SK-N-SH treated with all-trans-retinoic acid at 6 μM for 48 hours (cell line): ENCODE measurements at regions not wholly inside any gene's neighbourhood (a gene's known extent, or its start where the extent isn't known, plus 50 kb on each side); places are given as distances from the start of the nearest gene placed in this dataset.

Experiments
- ARNTL ChIP-seq: fragments of 450-650 bp; formaldehyde crosslinking; IDR thresholded peaks from 2 replicates; pipeline ENCODE4 v1.5.0; 2020; ENCODE audit warnings: low read depth, mild to moderate bottlenecking, moderate library complexity, borderline replicate concordance
- CREB5 ChIP-seq: fragments of 250-450 bp; sonication (Bioruptor Pico); IDR thresholded peaks from 2 replicates; pipeline ENCODE4 v1.5.1; 2020; ENCODE audit warnings: low read depth, mild to moderate bottlenecking, moderate library complexity
- CSRNP3 ChIP-seq: fragments of 250-450 bp; sonication (Bioruptor Pico); IDR thresholded peaks from 2 replicates; pipeline ENCODE4 v1.5.1; 2021; ENCODE audit warnings: mild to moderate bottlenecking, moderate library complexity
- GLIS3 ChIP-seq: fragments of 250-450 bp; sonication (Bioruptor Pico); IDR thresholded peaks from 2 replicates; pipeline ENCODE4 v1.5.0; 2020; ENCODE audit warnings: mild to moderate bottlenecking, moderate library complexity
- PATZ1 ChIP-seq: fragments of 250-450 bp; sonication (Bioruptor Pico); IDR thresholded peaks from 2 replicates; pipeline ENCODE4 v1.8.0; 2020; ENCODE audit warnings: mild to moderate bottlenecking, moderate library complexity, borderline replicate concordance
- POU6F1 ChIP-seq: fragments of 250-450 bp; sonication (Bioruptor Pico); IDR thresholded peaks from 2 replicates; pipeline ENCODE4 v1.8.0; 2021; ENCODE audit warnings: low read depth, mild to moderate bottlenecking, moderate library complexity, borderline replicate concordance
- PPARA ChIP-seq: fragments of 250-450 bp; sonication (Bioruptor Pico); IDR thresholded peaks from 2 replicates; pipeline ENCODE4 v1.5.0; 2020; ENCODE audit warnings: mild to moderate bottlenecking, borderline replicate concordance
- RARB ChIP-seq: fragments of 250-450 bp; sonication (Bioruptor Pico); IDR thresholded peaks from 2 replicates; pipeline ENCODE4 v1.8.0; 2021; ENCODE audit warnings: mild to moderate bottlenecking, moderate library complexity
- SNAI2 ChIP-seq: fragments of 250-450 bp; sonication (Bioruptor Pico); IDR thresholded peaks from 2 replicates; pipeline ENCODE4 v1.5.0; 2020; ENCODE audit warnings: mild to moderate bottlenecking, moderate library complexity
- ZC3H10 ChIP-seq: fragments of 250-450 bp; sonication (Bioruptor Pico); IDR thresholded peaks from 2 replicates; pipeline ENCODE4 v1.5.1; 2021; ENCODE audit warnings: mild to moderate bottlenecking, moderate library complexity
- ZFP30 ChIP-seq: fragments of 450-650 bp; formaldehyde crosslinking; IDR thresholded peaks from 2 replicates; pipeline ENCODE4 v1.5.0; 2022; ENCODE audit warnings: mild to moderate bottlenecking, moderate library complexity
- ZNF565 ChIP-seq: fragments of 450-650 bp; formaldehyde crosslinking; conservative IDR thresholded peaks from 2 replicates; pipeline ENCODE4 v1.5.0; 2020; ENCODE audit warnings: low read depth, mild to moderate bottlenecking, moderate library complexity
- ZNF70 ChIP-seq: fragments of 450-650 bp; formaldehyde crosslinking; IDR thresholded peaks from 2 replicates; pipeline ENCODE4 v1.5.0; 2020; ENCODE audit warnings: mild to moderate bottlenecking, moderate library complexity
- ZNF8 ChIP-seq: fragments of 450-650 bp; formaldehyde crosslinking; IDR thresholded peaks from 2 replicates; pipeline ENCODE4 v1.5.0; 2020; ENCODE audit warnings: mild to moderate bottlenecking, moderate library complexity

- TF ChIP-seq ZNF565 (CRISPR knock-in tag) (no peak), CREB5 (no peak), ZFP30 (CRISPR knock-in tag) (no peak), RARB (CRISPR knock-in tag) (no peak), ARNTL (CRISPR knock-in tag) (no peak), GLIS3 (CRISPR knock-in tag) (no peak), ZNF8 (no peak), PPARA (CRISPR knock-in tag) (no peak), ZC3H10 (no peak), PATZ1 (CRISPR knock-in tag) (no peak), CSRNP3 (no peak), POU6F1 (no peak), ZNF70 (no peak), SNAI2 (CRISPR knock-in tag) (no peak)
These were observed 507.2 kb downstream of the PABPC4L start for GRCh38 chr4:133694416-133694815.
